GM12875 (cell line): ENCODE measurements at regions not wholly inside any gene's neighbourhood (a gene's known extent, or its start where the extent isn't known, plus 50 kb on each side); places are given as distances from the start of the nearest gene placed in this dataset.
"Not testable (repeated sequence)": the region's sequence is repeated elsewhere in the genome, so short reads cannot be mapped to it uniquely, and the experiment has no call there.

Experiments
- H3K4me3 ChIP-seq: one replicate; pipeline ENCODE4 v1.5.1; 2011; ENCODE audit warnings: low read depth, low read length, control low read depth
- TF ChIP-seq, protein P1 (sequence below): IDR thresholded peaks from 2 replicates; pipeline ENCODE4 v1.5.1; 2011; ENCODE audit warnings: low read depth, mild to moderate bottlenecking, control low read depth, inconsistent platforms, low read length, moderate library complexity, borderline replicate concordance; ENCODE audit not compliant: insufficient read depth

DNA sequence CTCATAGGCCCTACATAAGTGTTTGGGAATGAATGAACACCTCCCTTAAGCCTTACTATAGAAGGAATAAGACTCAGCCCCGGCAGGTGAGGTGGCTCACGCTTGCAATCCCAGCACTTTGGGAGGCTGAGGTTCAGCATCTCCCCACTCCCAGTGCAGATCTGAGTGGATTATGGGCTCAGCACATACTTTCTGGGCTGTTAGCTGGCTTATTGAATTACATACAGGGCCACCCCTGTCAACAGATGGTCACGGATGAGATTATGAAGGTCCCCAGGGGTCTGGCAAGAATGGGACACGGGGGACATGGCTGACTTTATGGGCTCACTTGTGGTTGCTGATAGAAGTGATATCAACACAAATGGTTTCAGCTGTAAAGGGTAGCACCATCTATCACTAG, 322.3 kb downstream of the TSN start:
- H3K4me3 ChIP-seq = no peak overlapping the region
- TF ChIP-seq, protein P1, sequence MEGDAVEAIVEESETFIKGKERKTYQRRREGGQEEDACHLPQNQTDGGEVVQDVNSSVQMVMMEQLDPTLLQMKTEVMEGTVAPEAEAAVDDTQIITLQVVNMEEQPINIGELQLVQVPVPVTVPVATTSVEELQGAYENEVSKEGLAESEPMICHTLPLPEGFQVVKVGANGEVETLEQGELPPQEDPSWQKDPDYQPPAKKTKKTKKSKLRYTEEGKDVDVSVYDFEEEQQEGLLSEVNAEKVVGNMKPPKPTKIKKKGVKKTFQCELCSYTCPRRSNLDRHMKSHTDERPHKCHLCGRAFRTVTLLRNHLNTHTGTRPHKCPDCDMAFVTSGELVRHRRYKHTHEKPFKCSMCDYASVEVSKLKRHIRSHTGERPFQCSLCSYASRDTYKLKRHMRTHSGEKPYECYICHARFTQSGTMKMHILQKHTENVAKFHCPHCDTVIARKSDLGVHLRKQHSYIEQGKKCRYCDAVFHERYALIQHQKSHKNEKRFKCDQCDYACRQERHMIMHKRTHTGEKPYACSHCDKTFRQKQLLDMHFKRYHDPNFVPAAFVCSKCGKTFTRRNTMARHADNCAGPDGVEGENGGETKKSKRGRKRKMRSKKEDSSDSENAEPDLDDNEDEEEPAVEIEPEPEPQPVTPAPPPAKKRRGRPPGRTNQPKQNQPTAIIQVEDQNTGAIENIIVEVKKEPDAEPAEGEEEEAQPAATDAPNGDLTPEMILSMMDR = no peak

DNA sequence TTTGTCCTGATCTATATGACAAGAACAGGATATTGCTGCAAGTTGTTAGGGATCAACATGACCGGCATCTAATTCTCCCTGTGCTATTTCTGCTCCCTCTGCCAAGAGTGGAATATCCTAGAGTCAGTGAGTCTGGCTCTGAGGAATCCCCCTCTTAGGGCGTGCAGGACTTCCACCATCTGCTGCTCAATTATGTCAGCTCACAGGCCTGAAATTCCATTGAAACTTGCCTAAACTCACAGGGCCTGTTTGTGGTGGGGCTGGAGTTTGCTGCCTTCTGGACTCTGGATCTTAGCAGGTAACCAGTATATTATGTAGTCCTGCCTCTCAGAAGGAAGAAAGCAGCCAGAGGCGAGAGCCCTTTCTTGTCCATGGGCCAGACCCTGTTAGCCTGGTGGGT, 323.0 kb downstream of the TSN start:
- H3K4me3 ChIP-seq = no peak overlapping the region
- TF ChIP-seq, protein P1 = no peak

DNA sequence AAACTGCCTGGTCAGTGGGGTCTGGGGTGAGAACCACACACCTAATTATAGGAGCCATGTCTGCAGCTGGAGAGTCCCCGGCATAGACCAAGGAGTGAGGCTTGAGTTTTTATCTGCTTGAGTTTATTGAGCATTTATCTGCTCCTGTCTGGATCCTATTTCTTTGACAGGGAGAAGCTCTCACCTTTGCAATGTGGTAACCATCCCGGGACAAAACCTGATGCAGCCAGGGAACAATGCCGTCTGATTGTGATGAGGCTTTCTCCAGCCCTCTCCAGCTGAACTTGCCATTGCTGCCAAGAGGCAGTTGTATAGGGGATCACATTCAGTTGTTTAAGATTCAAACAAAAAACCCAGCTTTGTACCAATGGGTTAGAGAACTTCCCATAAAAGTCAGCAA, 324.4 kb downstream of the TSN start:
- TF ChIP-seq, protein P1 = no peak
- no peak overlapping the region for H3K4me3 ChIP-seq

DNA sequence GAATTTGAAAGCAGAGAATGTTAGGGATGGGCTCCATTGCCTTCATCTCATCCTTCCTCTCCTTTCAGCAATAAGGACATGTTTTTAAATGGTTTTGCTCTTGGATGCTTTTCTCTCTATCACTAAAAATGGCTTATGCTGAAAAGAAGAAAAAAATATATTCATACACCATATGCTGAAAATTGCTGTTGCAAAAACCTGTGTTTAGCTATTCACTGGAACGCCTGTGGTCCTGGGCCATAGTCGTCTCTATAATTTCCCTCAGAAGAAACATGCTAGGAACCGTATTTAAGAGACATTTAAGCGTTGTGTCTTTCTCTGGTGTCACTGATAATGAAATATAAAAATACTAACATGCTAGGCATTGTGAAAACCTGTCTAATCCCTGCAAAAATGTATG, 324.9 kb downstream of the TSN start:
- no peak overlapping the region for H3K4me3 ChIP-seq
- TF ChIP-seq, protein P1 = no peak

DNA sequence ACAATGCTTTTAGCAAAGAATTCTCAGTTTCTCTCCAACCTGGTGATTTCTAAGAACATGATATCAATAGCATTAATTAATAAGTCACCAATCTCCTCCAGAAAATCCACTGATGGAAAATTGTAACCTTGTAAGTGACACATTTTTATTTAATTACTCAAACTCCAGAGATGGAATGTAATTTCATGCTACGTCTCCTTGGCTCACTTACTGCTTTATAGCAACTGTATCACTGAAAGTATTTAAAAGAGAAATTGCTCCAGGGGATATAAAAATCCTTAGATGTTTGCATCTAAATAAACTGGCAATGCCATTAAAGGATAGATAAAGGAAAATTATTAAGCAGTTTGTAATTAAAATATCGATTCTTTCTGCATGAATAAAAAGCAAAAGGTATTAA, 325.4 kb downstream of the TSN start:
- TF ChIP-seq, protein P1 = no peak
- H3K4me3 ChIP-seq = no peak overlapping the region

DNA sequence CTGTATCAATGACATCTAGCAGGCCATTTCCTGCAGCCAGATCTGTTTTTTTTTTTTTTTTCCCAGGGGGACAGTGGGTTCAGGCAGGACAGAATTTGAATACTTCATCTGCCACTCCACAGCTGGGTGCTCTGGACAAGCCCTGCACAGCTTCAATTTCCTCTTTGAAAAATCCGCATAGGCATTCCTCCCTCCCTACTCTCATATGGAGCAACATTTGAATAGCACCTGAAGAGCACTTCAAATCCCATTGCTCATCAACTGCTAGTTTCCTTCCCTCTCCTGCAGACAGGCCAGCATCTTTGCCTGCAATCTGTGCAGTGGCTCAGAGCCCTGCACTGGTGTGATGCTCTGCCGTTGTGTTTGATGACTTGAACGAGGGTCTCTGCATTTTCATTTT, 326.3 kb downstream of the TSN start:
- TF ChIP-seq, protein P1 = no peak

DNA sequence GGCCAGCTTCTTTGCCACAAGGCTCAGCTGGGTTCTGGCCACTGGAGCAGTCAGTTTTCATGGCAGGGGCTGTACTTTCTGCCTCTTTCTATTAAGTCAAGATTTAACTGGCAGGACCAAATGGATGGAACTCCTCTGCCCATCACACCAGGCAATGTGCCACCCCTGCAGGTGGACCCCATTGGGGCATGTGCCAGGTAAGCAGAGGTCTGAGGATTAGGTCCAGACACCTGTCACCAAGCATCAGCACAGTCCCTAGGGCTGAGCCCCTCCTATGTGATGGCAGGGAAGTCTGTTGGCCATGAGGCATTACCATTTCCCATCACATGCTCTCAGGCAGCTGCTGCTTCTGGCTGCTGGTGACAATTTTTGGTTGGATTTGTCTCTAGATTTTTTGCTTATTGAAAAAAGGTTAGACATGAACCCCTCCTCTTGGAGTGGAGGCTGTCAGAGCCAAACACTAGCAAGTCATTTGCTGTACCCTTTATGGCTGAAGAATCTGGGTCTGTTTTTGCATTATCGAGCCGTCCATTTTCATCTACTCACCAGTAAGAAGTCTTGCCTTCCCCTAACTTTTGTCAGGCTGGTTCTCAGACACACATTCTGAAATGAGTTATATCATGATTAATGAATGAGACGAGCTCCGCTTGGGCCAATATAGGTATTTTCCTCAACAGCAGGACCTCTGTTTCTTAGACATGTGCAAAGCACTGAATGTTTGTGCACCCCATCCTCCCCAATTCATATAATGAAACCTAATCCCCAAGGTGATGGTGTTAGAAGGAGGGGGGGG, 328.0 kb downstream of the TSN start:
- no peak overlapping the region for H3K4me3 ChIP-seq
- TF ChIP-seq, protein P1 = no peak

More for the DNA sequence above, 326.3 kb downstream of the TSN start:
- H3K4me3 ChIP-seq = no peak overlapping the region

DNA sequence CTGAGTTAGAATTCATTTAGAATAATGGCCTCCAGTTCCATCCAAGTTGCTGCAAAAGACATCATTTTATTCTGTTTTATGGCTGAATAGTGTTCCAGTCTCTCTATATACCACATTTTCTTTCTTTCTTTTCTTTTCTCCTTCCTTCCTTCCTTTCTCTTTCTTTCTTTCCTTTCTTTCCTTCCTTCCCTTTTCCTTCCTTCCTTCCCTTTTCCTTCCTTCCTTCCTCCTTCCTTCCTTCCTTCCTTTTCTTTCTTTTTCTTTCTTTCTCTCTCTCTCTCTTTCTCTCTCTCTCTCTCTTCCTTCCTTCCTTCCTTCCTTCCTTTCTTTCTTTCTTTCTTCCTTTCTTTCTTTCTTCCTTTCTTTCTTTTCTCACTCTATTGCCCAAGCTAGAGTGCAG, 330.2 kb downstream of the TSN start:
- not testable (repeated sequence) for H3K4me3 ChIP-seq
